NOMO-1 (cell line): ENCODE measurements at regions not wholly inside any gene's neighbourhood (a gene's known extent, or its start where the extent isn't known, plus 50 kb on each side); places are given as distances from the start of the nearest gene placed in this dataset.

Experiments
- DNase-seq, 2 experiments: peaks; one replicate each; lab custom pipeline; 2025; ENCODE audit not compliant: unreplicated experiment in 2 of 2; lab: John Stamatoyannopoulos, UW

DNA sequence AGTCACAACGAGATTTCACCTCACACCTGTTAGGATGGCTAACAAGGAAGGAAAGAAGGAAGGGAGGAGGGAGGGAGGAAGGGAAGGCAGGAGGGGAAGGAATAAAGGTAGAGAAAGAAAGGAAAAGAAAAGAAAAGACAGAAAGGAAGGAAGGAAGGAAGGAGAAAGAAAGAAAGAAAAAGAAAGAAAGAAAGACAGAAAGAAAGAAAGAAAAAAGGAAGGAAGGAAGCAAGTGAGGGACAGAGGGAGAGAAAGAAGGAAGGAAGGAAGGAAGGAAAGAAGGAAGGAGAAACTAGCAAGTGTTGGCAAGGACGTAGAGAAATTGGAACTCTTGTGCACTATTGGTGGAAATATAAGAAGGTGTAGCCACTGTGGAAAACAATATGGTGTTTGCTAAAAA lies 52.2 kb downstream of the CCDC185 start:
- no peak for DNase-seq

DNA sequence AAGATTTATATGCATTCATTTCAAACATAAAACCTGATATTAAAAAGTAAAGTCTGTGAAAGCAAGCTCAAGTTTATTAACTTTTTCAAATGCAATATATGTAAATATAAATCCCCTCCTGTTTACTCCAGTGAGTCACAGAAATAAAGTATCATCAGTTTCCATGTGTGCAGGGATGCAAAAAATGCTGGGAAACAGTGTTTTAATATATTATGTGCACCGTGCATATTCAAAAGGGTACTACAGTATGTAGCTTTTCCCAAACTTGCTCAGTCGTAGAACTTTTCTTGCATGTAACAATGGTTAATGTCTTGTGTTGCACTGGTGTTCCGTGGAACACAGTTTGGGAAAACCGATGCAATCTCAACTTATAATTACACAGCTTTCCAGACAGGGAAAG lies 60.7 kb downstream of the CCDC185 start:
- no peak for DNase-seq

DNA sequence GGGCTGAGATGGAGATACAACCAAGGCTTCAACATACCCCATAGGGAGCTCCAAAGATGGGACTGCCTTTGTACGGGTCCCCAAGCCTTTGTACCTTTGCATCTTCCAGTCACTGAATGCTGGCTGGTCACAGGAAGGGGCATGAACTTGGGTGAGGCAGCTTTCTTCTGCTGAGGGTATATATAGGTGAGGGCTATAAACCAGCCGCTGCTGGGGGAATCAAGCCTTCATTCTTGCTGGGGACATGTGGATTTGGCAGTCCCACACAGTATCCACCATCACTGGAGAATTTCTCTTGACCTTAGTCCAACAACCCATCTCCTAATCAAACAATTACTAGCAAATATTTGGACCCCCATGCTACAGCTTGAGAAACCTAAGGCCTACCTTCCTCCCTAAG lies 61.7 kb downstream of the CCDC185 start:
- no peak for DNase-seq

DNA sequence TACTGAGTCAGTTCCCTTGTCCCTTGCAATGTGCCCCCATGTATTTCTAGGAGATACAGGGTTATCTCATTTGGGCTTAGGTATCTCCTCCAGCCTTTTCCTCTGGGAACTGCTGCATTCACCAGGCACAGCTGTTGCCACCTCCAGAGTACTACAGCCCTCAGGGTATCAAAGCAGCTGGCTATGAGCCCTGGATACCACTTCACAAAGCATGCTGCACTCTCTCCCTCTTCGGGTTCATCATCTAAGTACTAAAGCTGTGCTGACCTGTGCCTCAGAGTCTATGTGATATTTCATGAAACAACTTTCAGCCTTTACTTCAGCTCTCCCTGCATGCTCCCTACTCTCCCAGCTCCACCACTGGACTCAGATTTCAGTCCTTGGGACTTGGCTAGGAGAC lies 62.3 kb downstream of the CCDC185 start:
- DNase-seq = no peak

DNA sequence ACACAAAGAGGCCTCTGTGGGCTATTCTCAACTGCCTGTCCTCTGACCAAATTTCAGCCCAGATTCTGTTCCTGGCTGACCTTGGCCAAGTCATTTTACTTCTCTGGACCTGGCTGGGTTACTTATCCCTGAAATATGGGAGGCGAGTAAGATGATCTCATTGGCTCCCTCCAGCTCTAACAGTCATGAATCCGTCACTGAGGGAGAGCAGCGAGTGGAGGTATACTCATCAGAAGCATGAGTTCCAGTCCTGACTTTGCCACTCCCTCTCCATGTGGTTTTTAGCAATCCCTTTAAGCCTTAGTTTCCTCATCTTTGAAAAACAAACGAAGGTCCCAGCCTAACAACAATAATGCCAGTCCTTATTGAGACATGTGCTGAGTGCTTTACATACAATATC lies 63.5 kb downstream of the CCDC185 start:
- no peak for DNase-seq

DNA sequence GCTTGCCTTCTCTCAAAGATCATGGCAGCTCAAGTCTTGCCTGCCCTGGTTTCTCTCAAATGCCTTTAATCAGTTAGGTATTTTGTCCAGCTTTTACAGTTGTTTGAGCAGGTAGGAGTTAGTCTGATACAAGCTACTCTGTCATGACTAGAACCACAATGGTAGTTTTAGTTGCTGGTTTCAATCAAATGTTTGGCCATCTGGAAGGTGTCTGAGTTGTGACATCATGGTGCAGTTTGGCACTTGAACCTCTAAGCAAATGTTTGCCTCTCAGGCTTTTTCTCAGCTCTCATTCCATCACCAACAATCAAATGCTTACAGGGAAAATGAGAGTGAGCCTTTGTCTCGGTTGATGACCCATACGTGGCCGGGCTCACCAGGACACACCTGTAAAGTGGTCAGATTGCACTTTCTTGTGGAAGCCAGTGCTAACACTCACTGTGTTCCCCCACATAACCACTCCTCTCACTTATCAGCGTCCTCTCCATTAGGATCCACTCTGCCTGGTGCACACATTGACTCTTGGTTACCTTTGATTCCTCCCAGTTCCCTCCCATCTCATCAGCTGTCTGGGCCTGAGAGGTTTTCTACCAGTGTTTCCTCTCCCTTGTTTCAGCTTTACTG lies 67.5 kb downstream of the CCDC185 start:
- DNase-seq = no peak

DNA sequence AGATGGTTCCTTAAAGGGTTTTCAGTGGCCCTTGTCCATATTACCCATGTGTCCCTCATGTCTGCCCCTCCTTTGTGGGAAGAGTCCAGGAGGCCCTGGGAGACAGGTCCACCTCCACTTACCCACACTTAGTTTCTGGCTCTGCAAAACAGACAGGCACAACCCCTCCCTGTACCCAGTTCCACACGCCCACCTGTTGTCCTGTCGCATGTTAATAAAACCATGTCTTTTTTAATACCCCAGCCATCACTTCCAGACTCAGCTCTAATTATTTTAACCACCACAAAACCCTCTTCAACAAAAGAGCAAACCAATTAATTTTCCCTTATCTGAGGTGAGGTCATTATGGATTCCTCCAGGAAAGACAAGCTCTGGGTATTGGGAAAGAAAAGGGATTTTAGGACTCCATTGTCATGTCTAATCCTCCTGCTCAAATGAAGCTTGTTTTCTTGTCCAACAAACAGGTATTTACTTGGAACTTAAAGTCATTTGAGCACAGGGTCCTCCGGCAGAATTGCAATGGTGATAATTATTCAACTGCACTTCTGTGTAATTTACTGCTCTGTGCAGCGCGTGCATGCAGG lies 68.9 kb downstream of the CCDC185 start:
- no peak for DNase-seq

DNA sequence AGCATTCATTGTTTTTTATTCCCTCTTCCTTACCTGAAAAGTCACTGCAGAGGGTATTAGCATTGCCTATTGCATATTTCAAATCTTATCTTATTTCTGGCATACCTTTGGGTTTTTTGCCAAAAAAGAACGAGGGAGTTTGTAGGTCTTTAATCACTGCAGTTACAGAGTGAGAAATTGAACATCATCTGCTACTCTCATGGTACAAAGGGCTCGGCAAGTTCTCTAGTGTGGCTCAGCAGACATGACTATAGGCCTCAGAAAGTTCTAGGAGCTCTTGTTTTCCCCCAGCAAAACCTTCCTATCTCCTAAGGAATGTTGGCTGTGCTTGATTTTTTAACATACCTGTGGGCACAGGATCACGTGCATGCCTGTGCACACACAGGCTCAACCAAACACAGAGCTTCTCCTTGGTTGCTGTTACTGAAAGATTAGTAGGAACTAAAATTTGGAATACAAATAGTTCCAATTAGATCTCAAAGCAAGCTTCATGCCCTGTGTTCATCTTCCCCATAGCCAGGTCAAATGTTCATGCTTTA lies 69.7 kb downstream of the CCDC185 start:
- DNase-seq = no peak

DNA sequence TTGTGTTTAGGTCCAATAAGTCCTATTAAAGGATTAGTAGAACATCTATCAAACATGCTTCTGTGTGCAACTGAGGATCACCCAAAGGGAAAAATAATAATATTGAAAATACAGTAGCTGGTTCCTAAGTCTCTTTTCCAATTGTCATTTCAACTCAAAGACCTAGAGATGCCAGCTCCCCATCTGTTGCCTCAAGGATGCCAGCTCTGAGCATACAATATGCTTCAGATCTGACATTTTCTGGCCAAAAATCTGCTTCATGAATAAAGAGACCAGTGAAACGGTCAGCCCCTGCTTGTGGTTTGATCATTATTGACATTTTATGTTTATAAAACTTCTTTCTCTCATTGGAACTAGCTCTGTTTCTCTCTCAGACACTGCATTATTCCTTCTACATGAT lies 72.9 kb downstream of the CCDC185 start:
- no peak for DNase-seq

DNA sequence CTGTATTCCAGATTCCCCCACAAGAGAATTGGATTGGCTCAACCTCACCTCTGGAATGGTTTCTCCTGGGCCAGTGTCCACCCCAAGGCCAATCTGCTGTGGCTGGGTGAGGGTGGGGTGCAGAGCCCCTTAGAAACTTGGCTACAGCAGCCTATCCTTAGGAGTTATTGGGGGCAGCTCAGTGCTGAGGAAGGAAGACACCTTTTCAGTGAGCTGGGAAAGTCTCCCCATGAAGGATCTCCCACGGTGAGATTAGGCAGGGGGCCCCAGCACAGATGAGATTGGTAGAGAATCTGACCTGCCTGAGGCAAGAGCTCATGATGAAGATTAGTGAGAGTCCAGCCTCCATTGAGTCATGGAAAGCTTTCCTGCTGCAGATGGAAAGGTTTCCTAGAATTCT lies 78.4 kb downstream of the CCDC185 start:
- DNase-seq = no peak

DNA sequence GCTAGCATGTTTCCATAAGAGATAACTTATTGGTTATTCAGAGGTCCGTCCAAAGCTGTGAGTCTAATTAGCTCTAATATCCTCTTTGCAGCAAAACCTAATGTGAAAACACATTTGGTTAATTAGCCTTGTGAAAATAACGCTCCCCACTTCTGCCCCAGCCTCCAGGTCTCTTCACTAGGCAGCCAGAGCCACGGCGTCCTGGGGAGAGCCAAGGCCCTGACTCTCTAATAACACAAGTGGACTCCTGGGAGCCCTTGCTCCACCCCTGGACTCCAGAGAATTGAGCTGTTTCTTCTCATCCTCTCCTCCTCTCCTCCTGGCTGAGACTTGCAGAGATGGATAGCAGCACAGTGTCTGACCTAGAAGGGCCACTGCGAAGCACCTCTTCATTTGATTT lies 78.8 kb downstream of the CCDC185 start:
- no peak for DNase-seq

DNA sequence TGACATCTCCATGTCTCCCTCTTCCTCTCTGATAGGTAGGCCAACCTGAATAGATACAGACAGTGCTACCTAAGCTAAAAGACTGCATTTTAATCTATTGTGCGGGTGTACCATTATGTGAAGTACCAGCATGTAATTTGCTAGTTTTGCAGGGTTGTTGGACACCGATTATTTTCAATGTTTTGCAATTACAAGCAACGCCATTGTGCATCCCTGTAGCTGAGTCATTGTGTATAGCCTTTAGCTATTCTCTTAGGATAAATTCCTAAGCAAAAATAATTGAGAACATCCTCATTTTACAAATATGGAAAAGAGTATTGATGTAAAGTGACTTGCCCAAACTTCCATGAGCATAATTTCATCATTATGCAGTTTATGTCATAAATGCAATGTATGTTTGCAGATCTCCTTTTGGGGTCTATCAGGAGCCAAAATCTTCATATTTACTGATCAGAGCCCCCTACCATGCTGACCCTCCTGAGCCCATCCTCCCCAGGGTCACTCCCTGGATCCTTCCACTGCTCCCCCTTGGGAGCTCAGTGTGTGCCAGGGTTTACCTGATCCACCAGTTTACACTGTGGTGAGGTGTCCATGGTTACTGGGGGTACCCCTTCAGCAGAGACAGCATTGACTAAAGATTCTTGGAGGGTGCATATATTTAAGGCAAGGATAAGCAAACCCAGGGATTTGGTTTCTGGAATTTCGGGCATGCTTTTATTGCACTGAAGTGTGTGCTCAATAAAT lies 80.6 kb downstream of the CCDC185 start:
- DNase-seq = no peak

DNA sequence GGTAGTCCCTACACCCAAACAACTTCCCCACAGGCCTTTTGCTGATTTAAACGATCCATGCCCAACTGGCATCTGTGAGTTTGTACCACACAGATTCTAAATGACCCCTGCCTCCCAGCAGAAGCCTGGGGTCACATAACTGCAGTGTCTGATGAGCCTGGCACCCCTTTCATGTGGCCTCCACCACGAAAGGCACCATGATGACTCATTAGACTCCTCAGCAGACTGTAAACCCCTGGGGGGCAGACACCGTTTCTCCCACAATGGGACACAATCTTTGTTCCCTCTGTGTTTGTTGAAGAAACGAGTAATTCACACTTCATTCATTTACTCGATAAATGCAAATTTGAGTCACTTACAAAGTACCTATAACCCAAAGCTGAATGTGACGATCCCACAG lies 81.6 kb downstream of the CCDC185 start:
- DNase-seq = no peak

DNA sequence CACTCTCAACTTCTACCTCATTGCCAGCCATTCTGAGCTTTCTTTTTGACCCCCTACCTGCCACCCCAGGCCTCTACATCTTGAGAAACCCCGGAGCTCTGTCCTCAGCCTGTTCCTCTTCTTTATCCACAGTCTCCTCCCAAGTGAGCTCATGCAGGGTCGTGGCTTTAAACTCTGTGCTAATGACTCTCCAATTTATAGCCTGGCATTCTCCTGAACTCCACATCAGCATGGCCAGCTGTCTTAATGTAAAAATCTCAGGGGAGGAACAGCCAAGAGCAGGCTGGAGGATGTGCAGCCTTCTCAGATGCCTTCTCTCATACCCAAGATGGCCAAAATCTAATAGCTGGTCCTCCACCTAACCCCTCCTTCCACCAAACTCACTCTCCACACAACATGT lies 84.2 kb downstream of the CCDC185 start:
- DNase-seq = no peak

DNA sequence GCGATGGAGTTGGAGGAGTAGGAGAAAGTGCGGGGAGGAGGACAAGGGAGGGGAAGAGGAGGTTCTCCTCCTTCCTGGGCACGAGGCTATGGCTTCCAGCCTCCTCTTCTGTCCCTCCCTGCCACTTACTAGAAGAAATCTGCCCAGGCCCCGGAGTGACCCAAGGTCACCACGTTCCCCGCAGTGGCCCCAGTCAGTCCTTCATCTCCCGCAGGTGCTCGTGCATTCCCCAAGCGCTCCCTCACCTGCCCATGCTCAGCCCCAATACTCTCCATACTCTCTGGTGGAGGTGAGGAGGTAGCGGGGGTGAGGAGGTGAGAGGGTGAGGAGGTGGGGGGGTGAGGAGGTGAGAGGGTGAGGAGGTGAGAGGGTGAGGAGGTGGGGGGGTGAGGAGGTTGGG lies 85.4 kb downstream of the CCDC185 start:
- no peak for DNase-seq

DNA sequence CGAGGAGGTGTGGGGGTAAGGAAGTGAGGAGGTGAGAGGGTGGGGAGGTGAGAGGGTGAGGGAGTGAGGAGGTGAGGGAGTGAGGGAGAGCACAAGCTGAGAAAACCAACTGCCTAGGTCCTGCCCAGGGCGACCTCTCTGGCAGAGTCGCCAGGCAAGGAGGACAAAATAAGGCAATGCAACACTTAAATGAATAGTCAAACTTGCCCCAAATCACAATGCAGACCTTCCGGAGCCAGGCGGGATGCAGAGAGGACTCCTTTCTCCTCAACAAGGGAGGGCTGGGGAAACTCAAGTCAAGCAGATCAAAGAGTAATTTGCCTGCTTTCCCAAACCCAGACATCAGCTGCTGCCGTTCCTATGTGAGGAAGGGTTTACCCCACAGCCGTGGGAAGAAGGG lies 86.0 kb downstream of the CCDC185 start:
- no peak for DNase-seq

DNA sequence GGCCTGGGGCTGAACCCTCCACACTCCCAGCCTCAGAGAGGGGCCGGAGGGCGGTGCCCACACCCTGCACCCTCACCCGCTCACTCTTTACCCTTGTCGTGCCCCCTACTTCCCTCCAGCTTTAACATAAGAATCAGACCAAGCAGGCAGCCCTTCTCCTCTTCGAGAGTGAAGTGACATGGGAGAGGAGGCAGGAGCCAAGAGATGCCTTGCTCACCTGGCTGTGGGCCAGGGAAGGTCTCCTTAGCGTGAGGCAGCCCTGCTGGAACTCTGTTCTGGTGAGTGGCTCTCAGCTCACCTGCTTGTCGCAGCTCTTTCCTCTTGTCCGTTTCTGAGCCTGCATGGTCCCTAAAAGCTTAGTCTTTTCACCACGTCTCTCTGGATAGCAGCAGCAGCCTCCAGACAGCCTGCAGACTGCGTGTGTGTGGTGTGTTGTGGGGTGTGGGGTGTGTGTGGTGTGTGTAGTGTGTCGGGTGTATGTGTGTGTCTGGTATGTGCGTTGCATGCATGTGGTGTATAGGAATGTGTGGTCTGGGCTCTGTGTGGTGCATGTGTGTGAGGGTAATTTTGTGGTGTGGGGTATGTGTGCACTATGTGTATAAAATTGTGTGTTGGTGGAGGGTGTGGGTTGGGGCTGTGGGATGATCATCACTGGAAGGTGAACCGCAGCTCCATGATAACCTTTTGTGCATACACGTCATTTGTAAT lies 86.7 kb downstream of the CCDC185 start:
- no peak for DNase-seq

DNA sequence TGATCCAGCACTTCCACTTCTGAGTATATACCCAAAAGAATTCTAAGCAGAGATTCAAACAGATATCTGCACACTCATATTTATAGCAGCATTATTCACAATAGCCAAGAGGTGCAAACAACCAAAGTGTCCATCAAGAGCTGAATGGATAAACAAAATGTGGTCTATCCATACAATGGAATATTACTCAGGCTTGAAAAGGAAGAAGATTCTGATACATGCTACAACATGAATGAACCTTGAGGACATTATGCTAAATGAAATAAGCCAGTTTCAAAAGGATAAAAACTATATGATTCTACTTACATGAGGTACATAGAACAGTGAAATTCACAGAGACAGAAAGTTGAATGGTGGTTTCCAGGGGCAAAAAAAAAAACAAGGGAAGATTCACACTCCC lies 88.9 kb downstream of the CCDC185 start:
- no peak for DNase-seq

DNA sequence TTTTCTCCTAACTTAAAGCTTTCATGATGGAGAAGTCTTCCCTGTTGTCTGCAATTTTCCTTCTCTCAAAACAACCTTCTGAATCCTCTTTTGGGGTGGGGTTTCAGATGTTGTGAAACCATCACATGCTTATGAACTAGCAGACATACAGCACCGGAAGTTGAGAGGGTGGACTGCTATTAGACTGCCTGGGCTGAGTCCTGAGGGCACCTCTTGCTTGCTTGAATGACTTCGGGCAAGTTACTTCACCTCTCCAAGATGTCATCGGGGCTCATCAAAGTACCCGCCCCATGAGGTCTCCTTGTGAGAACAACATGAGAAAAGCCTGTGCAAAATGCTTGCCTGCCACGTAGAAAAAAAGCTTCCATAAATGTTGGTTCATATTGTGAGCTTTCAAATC lies 89.6 kb downstream of the CCDC185 start:
- peak; percentile 11 to 24 for DNase-seq

DNA sequence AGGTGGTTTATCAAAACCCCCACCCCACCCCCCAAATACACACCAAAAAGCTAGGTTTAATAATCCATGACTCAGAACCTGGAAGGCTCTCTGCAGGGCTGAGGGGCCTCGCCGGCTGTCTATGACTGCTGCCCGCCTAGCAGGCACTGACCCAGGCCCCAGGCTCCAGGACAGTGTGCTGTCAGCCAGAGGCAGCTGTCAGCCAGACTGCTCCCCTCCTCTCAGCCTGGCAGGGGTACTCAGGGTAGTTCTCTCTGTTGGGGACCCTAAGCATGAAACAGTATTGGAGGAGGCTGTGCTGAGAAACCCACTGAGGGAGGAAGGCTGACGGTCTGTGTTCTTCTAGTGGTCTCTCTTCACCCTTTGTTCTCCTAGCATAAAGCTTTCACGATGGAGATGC lies 90.3 kb downstream of the CCDC185 start:
- DNase-seq = no peak

DNA sequence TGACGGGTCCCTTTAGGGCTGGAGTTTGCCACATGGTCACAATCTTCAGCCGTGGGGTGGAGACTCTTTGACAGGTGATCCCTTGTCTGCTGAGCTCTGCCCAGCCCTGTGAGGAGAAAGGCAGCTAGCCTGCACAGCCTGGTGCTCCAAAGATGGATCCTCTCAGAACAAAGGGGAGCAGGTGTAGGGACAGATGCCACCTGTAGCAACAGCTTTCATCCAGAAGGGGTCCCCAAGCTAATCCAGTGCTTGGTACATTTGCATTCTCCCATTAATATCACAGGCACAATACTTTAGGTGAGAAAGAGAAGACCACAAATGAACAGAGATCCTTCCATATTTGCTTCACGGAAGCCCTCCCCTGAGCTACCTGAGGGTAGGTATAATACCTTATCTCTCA lies 93.2 kb downstream of the CCDC185 start:
- DNase-seq = no peak
